GM19238 (cell line): ENCODE measurements at regions not wholly inside any gene's neighbourhood (a gene's known extent, or its start where the extent isn't known, plus 50 kb on each side); places are given as distances from the start of the nearest gene placed in this dataset.
"Not testable (repeated sequence)": the region's sequence is repeated elsewhere in the genome, so short reads cannot be mapped to it uniquely, and the experiment has no call there.

ENCODE experiments used
- DNase-seq: peaks from one replicate; pipeline ENCODE4 v3.0.0; 2011; ENCODE audit warnings: low spot score; ENCODE audit not compliant: insufficient read length

DNA sequence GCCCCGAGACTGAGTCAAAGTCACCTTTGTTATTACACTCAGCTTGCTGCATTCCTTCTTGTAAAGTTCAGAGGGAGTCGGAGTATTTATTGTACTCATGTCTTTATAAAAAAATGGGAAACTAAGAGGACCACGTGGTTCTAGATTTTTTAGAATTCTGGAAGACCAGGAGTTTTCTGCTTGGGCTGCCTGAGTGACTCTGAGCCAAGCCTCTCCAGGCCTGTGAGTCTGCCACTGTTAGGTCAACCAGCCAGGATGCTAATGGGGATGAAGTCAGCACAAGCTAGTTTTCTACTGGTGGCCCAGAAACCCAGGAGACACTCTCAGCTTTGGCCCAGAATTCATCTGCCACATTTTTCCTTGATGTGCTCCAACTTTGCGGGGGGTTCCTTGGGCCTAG is 453.5 kb upstream of the SULF2 start:
- DNase-seq = no peak

GRCh38 chr20:48238326-48238725 is 453.0 kb upstream of the SULF2 start:
- no peak for DNase-seq

DNA sequence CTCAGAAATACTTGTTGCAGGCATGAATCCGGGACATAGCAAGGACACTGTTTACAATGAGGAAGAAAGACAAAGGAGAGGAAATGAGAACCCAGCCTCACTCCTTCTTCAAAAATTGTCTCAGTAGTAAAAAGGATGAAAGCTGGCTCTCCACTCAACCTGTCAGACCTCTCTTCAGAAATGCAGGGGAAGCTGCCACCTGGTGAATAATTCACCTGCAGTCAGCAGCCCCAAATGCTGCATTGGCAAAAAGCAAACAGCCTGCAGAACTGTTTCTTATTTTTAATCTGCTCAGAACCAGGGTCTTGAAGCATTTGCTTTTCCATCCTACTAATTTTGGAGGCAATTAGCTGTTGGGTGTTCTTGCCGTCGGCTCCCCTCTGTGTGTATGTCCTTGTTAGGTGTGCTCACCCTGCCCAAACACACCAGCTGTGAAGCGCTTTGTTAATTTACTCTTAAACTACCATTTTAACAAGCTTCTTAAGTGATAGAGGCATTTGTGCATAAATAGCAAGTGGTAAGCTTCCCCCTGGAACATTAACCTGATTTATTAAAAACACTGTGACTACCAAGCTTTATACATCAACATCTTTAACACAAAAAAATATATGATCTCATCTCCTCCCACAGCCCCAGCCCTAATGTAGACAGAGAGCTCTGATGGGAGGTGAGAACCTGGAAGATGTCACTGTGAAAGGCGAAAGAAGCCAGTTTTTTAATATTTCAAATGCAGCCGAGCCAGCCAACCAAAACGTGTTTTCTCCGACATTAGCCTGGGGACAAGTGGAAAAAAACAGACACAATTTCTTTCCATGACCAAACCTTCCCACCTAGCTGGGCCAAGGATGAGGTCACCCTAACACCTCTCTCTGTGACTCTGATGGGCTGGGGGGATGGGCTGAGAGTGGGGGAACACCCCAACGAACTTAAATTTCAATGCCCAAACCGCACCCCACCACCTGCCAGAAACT is 451.0 kb upstream of the SULF2 start:
- no peak for DNase-seq

- no peak for DNase-seq
Observed at GRCh38 chr20:48234951-48235350, 449.7 kb upstream of the SULF2 start.

DNA sequence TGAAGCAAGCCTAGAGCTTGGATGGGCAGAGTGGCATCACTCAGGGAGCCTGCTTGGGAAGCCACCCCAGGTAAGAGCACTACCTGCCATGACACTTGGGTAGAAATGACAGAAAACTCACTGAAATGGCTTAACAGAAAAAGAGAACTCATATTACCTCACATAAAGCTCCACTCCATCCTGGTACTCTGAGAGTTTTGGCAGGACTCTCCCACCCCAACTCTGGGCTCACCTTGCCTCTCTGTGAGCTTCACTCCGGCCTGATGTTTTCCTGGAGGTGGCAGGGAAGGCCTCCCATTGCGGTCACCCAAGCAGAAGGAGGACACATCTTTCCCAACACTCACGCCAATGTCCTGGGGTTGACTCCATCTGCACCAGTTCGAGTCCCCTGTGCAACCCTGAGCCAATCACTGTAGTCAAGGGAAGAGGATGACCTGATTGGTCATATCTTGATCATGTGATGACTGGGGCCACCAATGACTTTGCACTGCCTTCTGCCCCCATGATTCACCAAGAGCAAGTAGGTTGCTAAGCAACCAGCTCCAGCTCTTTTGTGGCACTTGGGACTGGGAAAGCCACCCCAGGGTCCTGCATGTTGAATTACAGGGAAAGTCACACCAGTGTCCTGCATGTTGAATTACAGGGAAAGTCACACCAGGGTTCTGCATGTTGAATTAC is 446.1 kb upstream of the SULF2 start:
- DNase-seq = no peak

DNA sequence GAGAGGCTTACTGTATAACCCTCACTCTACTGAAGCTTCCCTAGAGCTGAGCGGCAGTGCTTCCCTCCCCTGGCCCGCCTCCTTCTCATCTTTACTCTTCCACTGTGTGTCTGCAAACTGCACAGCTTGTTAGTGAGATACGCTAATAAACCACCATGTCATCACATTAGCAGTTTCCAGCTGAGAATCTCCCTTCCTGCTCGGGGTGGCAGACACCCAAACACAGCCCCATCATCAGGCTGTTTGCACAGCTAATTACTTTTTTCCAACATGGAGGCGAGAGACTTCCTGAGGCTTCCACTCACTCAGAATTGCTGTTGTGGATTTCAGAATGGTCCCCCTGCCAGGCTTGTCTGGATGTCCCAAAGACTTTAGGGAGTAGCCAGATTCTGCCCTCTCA is 444.9 kb upstream of the SULF2 start:
- DNase-seq = no peak

DNA sequence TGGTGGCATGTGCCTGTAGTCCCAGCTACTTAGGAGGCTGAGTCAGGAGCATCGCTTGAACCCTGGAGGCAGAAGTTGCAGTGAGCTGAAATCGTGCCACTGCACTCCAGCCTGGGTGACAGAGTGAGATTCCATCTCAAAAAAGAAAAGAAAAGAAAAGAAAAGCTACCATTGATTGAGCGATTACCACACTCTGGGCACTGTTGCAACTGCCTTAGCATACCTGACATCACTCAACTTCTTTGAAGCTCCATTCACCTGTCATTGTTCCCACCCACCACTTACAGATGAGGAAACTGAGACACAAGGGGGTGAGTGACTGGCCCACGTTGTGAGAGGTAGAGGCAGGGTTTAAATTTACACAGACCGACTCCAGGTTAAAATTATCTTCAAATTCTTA is 442.1 kb upstream of the SULF2 start:
- DNase-seq = no peak

DNA sequence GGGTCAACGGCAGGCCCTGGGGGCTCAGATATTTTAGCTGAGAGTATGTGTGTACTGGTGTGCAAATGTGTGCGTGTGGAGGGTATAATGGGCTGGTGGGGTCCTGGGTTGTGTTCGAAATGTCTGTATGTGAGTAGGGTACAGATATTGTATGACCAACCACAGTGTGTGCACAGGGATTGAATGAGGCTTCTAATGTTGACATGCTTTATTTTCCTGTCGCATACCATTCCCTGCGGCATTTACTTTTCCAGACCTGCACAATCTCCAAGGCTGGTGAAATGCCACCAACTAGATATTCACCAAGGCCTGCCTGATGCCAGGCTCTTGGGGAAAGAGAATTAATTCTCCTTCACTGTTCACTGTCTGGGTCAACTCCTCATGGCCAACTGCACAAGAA is 441.4 kb upstream of the SULF2 start:
- no peak for DNase-seq

GRCh38 chr20:48224533-48225050 is 439.3 kb upstream of the SULF2 start:
- DNase-seq = no peak

GRCh38 chr20:48223715-48224114 is 438.4 kb upstream of the SULF2 start:
- DNase-seq = no peak

DNA sequence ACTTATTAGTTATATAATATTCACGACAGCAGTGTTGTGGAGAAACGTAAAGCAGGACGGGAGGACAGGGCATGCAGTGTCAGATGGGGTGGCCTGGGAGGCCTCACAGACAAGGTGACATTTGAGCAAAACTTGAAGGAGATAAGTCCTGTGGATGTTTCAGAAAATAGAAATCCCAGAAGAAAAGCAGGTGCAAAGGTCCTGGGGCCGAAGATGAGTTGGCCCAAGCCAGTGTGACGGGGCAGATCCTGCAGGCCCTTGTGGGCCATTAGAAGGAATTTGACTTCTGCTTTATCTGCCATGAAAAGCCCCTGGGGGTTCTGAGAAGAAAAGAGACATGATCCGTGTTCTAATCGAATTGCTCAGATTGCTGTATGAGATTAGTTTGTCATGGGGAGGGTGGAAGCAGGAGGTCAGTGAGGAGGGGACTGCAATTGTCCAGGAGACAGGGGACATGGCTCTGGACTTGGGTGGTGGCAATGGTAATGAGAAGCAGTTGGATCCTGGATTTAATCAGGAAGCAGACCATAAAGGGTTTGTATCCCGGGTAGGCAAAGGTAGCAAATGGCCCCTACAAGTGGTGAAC is 437.4 kb upstream of the SULF2 start:
- DNase-seq = no peak

DNA sequence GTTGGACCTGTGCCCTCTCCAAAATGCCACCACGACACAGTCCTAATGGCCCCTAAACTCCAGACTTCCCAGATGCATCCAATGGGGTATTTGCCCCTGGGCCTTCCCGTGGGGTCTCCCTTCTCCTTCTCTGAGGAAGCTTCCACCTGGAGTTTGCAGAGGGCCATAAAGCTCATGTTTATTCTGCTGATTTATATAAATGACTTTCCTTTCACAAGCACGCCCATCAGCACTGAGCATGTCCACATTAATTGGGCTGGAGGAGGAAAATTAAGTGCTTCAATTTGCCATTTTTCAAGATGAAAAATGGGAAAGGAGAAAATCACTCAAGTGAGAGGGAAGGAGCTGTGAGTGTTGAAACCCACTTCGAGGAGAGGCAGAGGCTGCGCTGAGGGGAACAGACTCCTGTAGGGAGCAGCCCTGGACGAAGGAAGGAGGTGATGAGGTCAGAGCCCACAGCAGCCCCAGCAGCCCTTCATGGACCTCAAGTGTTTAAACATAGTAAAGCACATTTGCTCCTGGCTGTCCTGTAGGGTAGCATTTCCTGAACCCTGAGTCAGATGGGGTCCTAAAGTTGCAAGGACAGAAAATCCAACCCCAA is 434.9 kb upstream of the SULF2 start:
- DNase-seq = no peak

- DNase-seq = no peak
Observed at GRCh38 chr20:48219306-48219705, 434.0 kb upstream of the SULF2 start.

- DNase-seq = no peak
Observed at GRCh38 chr20:48217190-48217589, 431.9 kb upstream of the SULF2 start.

DNA sequence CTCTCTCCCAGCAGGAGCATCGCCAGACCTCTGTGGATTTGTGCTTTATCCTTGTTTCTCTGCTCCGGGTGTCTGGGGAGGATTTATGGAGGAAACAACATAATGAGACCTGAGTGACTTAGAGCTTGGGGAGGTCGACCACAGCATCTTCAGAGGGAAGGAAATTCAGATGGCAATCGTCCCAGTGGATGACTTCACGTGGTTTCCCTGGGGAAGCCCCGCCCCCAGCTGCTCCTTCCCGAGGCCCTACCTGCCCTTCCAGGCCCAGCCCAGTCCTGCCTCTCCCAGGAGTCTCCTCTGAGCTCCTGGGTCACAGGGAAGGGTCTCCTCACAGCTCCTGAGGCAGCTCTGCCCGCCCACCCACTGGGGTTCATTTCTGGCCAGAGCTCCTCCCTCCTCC is 430.3 kb upstream of the SULF2 start:
- no peak for DNase-seq

GRCh38 chr20:48214601-48215000 is 429.3 kb upstream of the SULF2 start:
- DNase-seq = no peak

- DNase-seq = not testable (repeated sequence)
Observed at GRCh38 chr20:48213635-48214034, 428.4 kb upstream of the SULF2 start.

DNA sequence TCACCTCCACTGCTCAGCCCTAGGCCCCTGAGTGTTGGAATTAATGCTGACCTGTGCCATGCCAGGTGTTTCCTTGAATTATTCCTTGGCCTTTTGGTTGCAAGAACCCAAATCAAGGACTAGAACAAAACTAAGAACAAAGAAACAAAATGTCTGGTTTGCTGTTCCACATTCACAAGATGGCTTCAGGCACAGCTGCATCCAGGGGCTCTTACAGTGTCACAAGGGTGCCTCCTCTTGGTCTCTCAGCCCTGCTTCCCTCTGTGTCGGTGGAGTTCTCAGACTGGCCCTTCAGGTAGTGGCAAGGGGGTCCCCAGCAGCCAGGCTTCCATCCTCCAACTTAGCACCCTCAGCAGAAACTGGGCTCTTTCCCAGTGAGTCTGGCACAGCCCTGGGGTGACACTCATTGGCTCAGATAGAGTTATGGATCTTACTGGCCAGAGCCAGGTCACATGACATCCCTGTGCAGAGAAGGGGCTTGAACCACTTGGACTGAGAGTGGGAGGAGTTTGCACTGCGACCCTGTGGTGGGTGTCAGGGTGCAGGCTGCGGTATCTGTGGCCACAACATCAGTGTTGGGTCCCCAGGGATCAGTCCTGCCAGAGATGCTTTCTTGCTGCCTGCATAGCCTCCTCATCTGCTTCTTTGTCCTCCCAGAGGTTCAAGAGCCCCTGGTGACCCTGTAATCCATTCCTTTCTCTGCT is 427.7 kb upstream of the SULF2 start:
- DNase-seq = no peak

- no peak for DNase-seq
Observed at GRCh38 chr20:48211847-48212246, 426.6 kb upstream of the SULF2 start.

- DNase-seq = no peak
Observed at GRCh38 chr20:48211238-48211637, 426.0 kb upstream of the SULF2 start.
